GM12864 (cell line): ENCODE measurements at regions not wholly inside any gene's neighbourhood (a gene's known extent, or its start where the extent isn't known, plus 50 kb on each side); places are given as distances from the start of the nearest gene placed in this dataset.

Experiments
- DNase-seq: peaks from one replicate; pipeline ENCODE4 v3.0.0-alpha.2; 2011; ENCODE audit warnings: low read depth
- H3K4me3 ChIP-seq: 2 replicates; pipeline ENCODE4 v1.5.1; 2011; ENCODE audit warnings: mild to moderate bottlenecking, low read depth, low read length, control low read depth
- TF ChIP-seq, protein P1 (sequence below): IDR thresholded peaks from 2 replicates; pipeline ENCODE4 v1.5.1; 2011; ENCODE audit warnings: low read depth, mild to moderate bottlenecking, moderate library complexity, low read length, control low read depth, inconsistent platforms; ENCODE audit errors: missing control alignments

GRCh38 chrX:149365552-149365951 lies 139.6 kb downstream of the IDS start:
- no peak overlapping the region for H3K4me3 ChIP-seq
- no peak for DNase-seq
- TF ChIP-seq, protein P1, sequence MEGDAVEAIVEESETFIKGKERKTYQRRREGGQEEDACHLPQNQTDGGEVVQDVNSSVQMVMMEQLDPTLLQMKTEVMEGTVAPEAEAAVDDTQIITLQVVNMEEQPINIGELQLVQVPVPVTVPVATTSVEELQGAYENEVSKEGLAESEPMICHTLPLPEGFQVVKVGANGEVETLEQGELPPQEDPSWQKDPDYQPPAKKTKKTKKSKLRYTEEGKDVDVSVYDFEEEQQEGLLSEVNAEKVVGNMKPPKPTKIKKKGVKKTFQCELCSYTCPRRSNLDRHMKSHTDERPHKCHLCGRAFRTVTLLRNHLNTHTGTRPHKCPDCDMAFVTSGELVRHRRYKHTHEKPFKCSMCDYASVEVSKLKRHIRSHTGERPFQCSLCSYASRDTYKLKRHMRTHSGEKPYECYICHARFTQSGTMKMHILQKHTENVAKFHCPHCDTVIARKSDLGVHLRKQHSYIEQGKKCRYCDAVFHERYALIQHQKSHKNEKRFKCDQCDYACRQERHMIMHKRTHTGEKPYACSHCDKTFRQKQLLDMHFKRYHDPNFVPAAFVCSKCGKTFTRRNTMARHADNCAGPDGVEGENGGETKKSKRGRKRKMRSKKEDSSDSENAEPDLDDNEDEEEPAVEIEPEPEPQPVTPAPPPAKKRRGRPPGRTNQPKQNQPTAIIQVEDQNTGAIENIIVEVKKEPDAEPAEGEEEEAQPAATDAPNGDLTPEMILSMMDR, result no peak

GRCh38 chrX:149365061-149365460 lies 140.0 kb downstream of the IDS start:
- TF ChIP-seq, protein P1, result no peak
- H3K4me3 ChIP-seq, result no peak overlapping the region
- no peak for DNase-seq

DNA sequence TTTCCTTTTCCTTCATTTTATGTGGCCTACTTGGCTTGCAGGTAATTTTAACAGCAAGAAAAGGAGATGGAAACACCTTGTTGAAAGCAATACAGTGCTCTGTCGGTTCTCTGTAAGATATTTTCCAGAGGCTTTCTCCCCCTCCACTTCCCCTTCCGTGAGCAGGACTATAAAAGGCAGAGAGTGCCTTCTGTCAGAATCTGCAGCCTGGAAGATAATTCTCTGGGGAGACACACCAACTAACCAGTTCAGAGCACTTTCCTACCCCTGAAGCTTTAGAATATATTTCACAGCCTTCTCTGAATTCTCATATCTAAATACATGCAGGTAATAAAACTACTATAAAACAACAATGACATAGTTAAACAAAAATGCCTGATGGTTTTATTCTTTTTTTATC lies 141.1 kb downstream of the IDS start:
- TF ChIP-seq, protein P1, result no peak
- DNase-seq, result no peak
- no peak overlapping the region for H3K4me3 ChIP-seq

DNA sequence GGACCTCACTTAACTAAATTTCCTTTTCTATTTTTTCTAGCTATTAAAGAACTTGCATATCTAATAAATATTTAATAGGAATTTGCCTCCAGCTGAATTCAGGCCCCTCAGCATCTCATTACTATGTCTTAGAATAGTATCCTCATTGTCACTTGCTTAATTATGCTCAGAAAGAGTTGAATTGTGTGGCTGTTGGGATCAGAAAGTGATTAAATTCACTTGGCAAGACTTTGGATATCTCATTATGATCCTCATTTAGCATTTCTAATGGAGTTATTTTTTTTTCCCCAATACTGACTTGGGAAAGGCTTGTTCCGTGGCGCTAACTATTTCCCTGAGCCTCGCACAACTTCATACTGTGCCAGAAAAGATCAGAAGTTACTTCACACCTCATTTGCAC lies 158.8 kb downstream of the IDS start:
- TF ChIP-seq, protein P1, result no peak
- H3K4me3 ChIP-seq, result no peak overlapping the region
- DNase-seq, result no peak

DNA sequence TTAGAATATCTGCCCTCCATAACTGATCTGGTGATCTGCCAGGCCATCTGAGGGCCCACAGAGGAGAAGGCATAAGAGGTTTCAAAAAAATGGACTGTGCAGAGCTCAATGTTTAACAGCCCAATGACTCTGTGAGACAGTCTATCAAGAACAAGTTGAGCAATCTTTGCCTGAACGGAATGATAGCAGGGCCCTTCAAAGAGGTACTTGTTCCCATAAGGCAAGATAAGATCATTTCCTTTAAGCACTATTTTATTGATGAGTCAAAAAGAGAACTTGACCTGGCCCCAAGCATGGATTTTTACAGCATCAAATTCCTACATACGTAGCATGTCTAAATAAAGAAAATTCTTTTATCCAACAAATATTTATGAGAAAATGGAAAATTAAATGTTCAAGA lies 182.8 kb downstream of the IDS start:
- DNase-seq, result no peak
- H3K4me3 ChIP-seq, result no peak overlapping the region
- TF ChIP-seq, protein P1, result no peak

DNA sequence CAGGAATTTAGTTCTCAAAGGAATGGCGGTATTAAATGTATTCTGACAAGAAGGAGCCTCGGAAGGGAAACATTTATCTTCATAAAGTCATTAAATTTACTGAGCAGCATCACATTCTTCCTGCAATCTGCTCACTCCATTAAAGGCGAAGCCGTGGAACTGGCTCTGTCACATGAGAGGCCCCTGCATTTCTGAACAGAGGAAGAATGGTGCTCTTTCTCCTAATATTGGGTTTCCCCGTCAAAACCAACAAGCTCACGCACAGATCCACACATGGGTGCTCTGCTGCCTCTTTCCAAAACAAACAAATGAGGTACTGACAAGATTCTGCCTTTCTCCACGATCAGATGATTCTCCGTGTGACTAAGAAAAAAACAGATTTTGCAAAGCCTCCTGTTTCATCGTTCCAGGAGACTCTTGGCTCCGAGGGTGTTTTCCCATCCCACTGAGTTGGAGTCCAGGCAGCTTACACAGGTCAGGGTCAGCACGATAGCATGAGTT lies 191.2 kb downstream of the IDS start:
- TF ChIP-seq, protein P1, result no peak
- DNase-seq, result no peak

GRCh38 chrX:149312988-149313387 lies 192.1 kb downstream of the IDS start:
- no peak for DNase-seq
- TF ChIP-seq, protein P1, result no peak
- no peak overlapping the region for H3K4me3 ChIP-seq

More for the DNA sequence above, 191.2 kb downstream of the IDS start:
- H3K4me3 ChIP-seq, result no peak overlapping the region
